Stimulated activated naive B cell treated with anti-CD40 and anti-IgM and Interleukin-4, amounts not matched to agents 10 μg/mL and 1 μg/mL and 100 μg/mL, for 72 hours (primary cell): ENCODE measurements at regions not wholly inside any gene's neighbourhood (a gene's known extent, or its start where the extent isn't known, plus 50 kb on each side); places are given as distances from the start of the nearest gene placed in this dataset.

Experiments used
- ATAC-seq, 2 donors: fragments of 150-1000 bp; cut with Tn5 transposase; replicated peaks; 2 replicates each; pipeline ENCODE4 v1.10.0; 2021; ENCODE audit warnings: moderate library complexity in 1 of 2
- DNase-seq: peaks from one replicate; pipeline ENCODE4 v3.0.0; 2021
- H3K27ac Mint-ChIP-seq: one replicate; pipeline ENCODE4 v1.8.0; 2022; ENCODE audit warnings: mild to moderate bottlenecking, mixed read lengths
- H3K27me3 Mint-ChIP-seq, 2 donors: one replicate each; pipeline ENCODE4 v1.8.0; 2022; ENCODE audit warnings: mixed read lengths in 2 of 2
- H3K36me3 Mint-ChIP-seq, 2 donors: one replicate each; pipeline ENCODE4 v1.8.0; 2022; ENCODE audit warnings: mixed read lengths in 2 of 2, mild to moderate bottlenecking in 1 of 2
- H3K4me1 Mint-ChIP-seq, 2 donors: one replicate each; pipeline ENCODE4 v1.8.0; 2022; ENCODE audit warnings: mixed read lengths in 2 of 2, mild to moderate bottlenecking in 1 of 2
- H3K4me3 Mint-ChIP-seq, 2 donors: one replicate each; pipeline ENCODE4 v1.8.0; 2022; ENCODE audit warnings: mild to moderate bottlenecking in 2 of 2, mixed read lengths in 2 of 2, moderate library complexity in 1 of 2
- H3K9me3 Mint-ChIP-seq, 2 donors: one replicate each; pipeline ENCODE4 v1.8.0; 2022; ENCODE audit warnings: mixed read lengths in 2 of 2, mild to moderate bottlenecking in 1 of 2

- H3K36me3 Mint-ChIP-seq: no peaks in the 10 kb centered on the region
- H3K27ac Mint-ChIP-seq: no peak overlapping the region
- peaks cover 4 to 6% of the 10 kb centered on the region in 2 donors for H3K27me3 Mint-ChIP-seq
- ATAC-seq (peak in 1 of 2 donors; percentile 48), DNase-seq (peak; percentile 1)
- no peak overlapping the region for H3K4me3 Mint-ChIP-seq
- H3K4me1 Mint-ChIP-seq: peaks cover 0 to 1% of the 10 kb centered on the region in 2 donors
- H3K9me3 Mint-ChIP-seq: no peaks in the 10 kb centered on the region
These were observed 181.6 kb upstream of the NEBL start for GRCh38 chr10:21078410-21079329.

DNA sequence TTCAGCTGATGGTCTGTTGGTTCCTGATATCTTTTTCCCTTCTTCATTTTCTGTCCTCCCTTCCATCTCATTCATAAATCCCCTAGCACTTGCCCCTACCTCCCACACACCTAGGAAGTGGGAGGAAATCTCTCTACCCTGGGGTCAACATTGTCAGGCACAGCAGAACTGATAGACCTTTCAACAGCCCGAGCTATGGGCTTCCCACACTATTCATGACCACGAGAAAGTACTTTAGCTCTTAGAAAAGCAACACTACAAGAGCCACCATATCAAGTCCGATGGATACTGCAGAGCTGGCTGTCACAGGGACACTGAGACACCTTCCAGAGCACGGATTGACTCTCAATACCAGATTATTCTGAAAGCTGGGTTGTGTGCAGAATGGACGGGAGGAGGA lies 180.6 kb upstream of the NEBL start:
- Mint-ChIP-seq H3K27me3 (peaks cover 4 to 6% of the 10 kb centered on the region in 2 donors), H3K27ac (no peak overlapping the region), H3K4me3 (no peak overlapping the region), H3K36me3 (no peaks in the 10 kb centered on the region), H3K4me1 (peaks cover 0 to 1% of the 10 kb centered on the region in 2 donors), H3K9me3 (no peaks in the 10 kb centered on the region)
- ATAC-seq (no peak), DNase-seq (no peak)

DNA sequence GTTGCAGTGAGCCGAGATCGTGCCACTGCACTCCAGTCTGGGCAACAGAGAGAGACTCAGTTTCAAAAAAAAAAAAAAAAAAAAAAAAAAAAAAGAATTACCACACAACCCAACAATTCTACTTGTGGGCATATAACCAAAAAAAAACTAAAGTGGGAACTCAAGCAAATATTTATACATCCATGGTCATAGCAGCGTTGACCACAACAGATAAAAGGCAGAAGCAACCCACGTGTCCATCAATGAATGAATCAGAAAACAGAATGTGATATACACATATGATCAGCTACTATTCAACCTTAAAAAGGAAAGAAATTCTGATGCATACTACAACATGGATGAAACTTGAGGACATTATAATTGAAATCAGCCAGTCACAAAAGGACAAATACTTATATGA lies 179.3 kb upstream of the NEBL start:
- Mint-ChIP-seq H3K9me3 (no peaks in the 10 kb centered on the region), H3K27ac (no peak overlapping the region), H3K36me3 (no peaks in the 10 kb centered on the region), H3K27me3 (peaks cover 6 to 8% of the 10 kb centered on the region in 2 donors), H3K4me1 (peaks cover 0 to 1% of the 10 kb centered on the region in 2 donors), H3K4me3 (no peak overlapping the region)
- DNase-seq: no peak
- no peak for ATAC-seq

DNA sequence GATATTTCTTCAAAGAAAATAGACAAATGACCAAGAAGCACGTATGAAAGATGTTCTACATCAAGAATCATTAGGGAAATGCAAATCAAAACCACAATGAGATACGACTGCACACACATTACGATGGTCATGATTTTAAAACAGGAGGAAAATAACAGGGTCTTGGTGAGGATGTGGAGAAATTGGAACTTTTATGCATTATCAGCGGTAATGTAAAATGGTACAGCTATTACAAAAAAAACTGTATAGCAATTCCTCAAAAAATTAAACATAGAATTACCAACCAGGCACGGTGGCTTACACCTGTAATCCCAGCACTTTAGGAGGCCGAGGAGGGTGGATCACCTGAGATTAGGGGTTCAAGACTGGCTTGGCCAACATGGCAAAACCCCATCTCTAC lies 178.8 kb upstream of the NEBL start:
- Mint-ChIP-seq H3K4me3 (no peak overlapping the region), H3K9me3 (no peaks in the 10 kb centered on the region), H3K27ac (no peak overlapping the region), H3K27me3 (peaks cover 6 to 8% of the 10 kb centered on the region in 2 donors), H3K36me3 (no peaks in the 10 kb centered on the region), H3K4me1 (peaks cover 0 to 1% of the 10 kb centered on the region in 2 donors)
- DNase-seq: no peak
- ATAC-seq: no peak

DNA sequence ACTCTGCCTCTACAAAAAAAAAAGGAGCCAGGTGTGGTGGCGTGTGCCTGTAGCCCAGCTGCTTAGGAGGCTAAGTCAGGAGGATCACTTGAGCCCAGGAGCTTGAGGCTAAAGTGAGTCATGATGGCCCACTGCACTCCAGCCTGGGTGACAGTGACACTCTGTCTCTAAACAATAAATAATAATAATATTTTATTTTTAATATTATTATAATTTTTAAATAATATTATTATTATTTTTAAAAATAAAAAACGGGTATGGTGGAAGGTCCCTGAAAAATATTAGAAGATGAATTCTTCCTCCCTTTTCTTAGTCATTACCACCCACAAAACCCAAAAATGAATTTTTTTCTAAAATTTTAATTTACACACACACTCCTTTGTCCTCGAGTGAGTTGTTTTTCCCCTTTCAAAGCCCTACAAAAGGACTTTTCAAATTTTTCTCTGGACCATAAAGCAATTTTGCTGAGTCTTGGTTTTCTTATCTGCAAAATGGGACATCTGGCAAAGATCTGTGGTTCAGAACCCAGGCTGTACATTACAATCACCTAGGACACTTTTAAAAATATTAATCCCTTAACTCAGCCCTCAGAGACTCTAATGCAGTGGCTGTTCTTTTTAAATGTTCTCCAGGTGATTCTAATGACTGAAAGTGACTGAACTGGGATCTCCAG lies 174.0 kb upstream of the NEBL start:
- Mint-ChIP-seq H3K4me3 (no peak overlapping the region), H3K27ac (no peak overlapping the region), H3K9me3 (no peaks in the 10 kb centered on the region), H3K27me3 (peaks cover 0 to 7% of the 10 kb centered on the region in 2 donors), H3K36me3 (no peaks in the 10 kb centered on the region), H3K4me1 (no peaks in the 10 kb centered on the region)
- ATAC-seq (no peak), DNase-seq (no peak)

DNA sequence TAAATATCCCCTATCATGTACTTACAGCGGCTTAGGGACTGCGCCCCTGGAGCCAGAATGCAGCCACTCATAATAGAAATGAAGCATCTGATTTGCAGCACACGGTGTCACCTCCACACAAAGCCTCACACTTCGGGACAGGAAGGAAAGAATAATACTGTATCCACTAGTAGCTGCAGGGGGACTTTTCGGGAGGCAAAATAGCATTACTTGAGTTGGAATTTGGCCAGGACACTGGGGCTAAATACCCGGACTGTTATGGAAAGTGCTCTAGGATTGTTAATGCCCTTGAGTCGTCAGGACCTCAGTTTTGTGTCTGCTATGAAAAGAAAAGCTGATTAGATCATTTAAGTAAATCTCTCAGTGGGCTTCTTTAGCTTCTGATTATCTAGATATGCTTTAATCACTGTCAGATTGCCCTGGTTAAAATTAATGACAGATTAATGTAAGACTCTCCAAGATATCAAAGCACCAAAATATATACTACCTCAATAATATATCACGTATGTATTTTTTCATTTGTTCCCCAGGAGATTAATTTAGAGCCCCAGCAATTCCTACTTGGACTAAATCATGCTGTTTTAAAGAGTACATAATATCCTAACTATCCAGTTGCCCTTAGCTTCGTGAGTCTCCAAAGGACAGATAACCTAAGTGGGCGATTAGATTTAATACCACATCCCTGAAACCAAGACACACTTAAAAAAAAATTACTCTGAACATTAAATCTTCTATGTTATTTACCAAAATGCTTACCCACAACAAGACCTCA lies 173.0 kb upstream of the NEBL start:
- no peak overlapping the region for H3K4me3 Mint-ChIP-seq

DNA sequence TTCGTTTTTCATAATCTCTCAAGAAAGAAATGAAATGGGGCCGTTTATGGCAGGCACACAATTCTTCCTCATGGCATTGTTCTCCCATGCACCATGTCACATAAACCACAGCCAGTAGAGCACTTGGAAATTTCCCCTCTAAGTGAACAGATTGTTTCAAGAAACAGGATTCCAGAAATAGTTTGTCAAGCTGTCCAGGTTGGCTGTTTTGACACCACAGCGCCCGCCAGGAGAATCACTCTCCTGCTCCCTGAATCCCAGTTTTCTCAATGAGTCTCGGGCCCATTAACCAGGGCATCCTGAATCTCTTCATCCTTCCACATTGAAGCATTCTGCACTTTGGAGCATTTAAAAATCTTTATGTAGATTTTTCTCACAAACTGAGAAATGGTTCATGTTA lies 172.2 kb upstream of the NEBL start:
- H3K4me1 Mint-ChIP-seq: no peaks in the 10 kb centered on the region
- ATAC-seq: no peak
- H3K4me3 Mint-ChIP-seq: no peak overlapping the region
- no peaks in the 10 kb centered on the region for H3K9me3 Mint-ChIP-seq
- no peaks in the 10 kb centered on the region for H3K36me3 Mint-ChIP-seq
- H3K27me3 Mint-ChIP-seq: peaks cover 5 to 7% of the 10 kb centered on the region in 2 donors
- DNase-seq: no peak
- no peak overlapping the region for H3K27ac Mint-ChIP-seq

More for the DNA sequence above, 173.0 kb upstream of the NEBL start:
- Mint-ChIP-seq H3K36me3 (no peaks in the 10 kb centered on the region), H3K9me3 (no peaks in the 10 kb centered on the region), H3K4me1 (no peaks in the 10 kb centered on the region), H3K27ac (no peak overlapping the region), H3K27me3 (peaks cover 2 to 7% of the 10 kb centered on the region in 2 donors)
- no peak for ATAC-seq
- DNase-seq: no peak

DNA sequence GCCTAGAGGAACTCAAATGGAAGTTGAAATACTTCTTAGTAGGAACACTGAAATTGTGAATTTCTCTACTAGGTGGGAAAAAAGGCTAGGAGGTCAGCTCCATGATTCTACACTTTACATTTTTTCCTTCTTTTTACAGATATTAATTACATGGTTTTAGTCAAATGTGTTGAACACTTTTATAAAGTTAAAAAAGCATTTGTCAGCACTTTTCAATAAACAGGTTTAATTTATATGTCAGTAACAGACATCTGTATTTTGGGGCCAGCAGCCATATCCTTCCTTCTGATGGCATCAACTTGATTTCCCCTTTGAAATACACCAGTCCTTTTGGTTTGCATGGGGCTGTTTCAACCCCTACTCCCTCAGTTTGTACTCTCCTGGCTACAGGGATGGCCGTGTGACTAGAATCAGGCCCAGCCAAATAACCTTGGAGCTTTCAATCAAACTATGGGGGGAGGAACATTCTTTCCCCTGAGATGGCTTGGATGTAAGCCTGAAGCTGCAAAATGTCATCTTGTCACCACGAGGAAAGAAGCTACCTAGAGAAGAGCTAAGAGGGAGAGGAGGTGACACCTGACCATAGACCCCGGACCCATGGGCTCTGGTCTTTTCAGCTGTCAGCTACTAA lies 171.0 kb upstream of the NEBL start:
- Mint-ChIP-seq H3K4me3 (no peak overlapping the region), H3K4me1 (no peaks in the 10 kb centered on the region), H3K27me3 (peaks cover 5 to 8% of the 10 kb centered on the region in 2 donors), H3K27ac (no peak overlapping the region), H3K9me3 (no peaks in the 10 kb centered on the region), H3K36me3 (no peaks in the 10 kb centered on the region)
- no peak for ATAC-seq
- DNase-seq: no peak

DNA sequence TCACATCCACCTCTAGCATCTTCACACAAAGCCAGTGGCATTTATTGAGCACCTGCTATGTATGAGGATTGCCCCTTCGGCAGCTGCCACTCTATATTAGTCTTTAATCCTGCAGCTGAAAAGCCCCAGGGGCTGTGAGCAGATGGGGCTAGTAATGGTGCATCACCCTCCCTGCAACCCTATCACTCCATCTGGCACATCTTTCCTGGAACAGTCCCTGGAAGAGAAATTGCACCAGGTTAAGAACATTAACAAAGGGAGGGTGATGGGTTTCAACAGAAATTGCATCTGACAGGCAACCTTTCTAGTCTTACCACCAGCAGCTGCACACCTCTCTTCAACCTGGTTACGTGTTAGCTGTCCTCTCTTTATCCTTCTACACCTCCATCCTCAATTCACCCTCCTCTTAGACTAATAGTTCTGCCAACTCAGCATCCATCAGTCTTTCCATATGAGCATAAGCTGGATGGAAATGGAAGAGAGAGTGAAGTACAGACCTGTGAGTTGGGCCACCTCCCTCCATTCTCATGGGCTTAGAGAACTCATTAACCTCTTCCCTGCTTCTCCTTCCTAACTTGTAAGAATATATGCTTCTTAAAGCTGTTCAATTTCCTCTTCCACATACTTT lies 168.6 kb upstream of the NEBL start:
- H3K4me3 Mint-ChIP-seq: no peak overlapping the region
- H3K9me3 Mint-ChIP-seq: peaks cover 0 to under 1% of the 10 kb centered on the region in 2 donors
- no peak overlapping the region for H3K27ac Mint-ChIP-seq
- no peaks in the 10 kb centered on the region for H3K4me1 Mint-ChIP-seq
- peaks cover 5 to 7% of the 10 kb centered on the region in 2 donors for H3K27me3 Mint-ChIP-seq
- DNase-seq (no peak), ATAC-seq (no peak)
- no peaks in the 10 kb centered on the region for H3K36me3 Mint-ChIP-seq

GRCh38 chr10:21061982-21062381 lies 164.9 kb upstream of the NEBL start:
- H3K4me3 Mint-ChIP-seq: no peak overlapping the region

GRCh38 chr10:21061184-21061583 lies 164.1 kb upstream of the NEBL start:
- Mint-ChIP-seq H3K9me3 (peaks cover 5 to 9% of the 10 kb centered on the region in 2 donors), H3K27ac (no peak overlapping the region), H3K36me3 (no peaks in the 10 kb centered on the region), H3K4me1 (no peaks in the 10 kb centered on the region), H3K27me3 (peaks cover 3 to 5% of the 10 kb centered on the region in 2 donors), H3K4me3 (no peak overlapping the region)
- ATAC-seq (no peak), DNase-seq (no peak)

More at GRCh38 chr10:21061982-21062381, 164.9 kb upstream of the NEBL start:
- DNase-seq (no peak), ATAC-seq (no peak)
- peaks cover 5 to 9% of the 10 kb centered on the region in 2 donors for H3K9me3 Mint-ChIP-seq
- H3K4me1 Mint-ChIP-seq: no peaks in the 10 kb centered on the region
- H3K27ac Mint-ChIP-seq: no peak overlapping the region
- H3K36me3 Mint-ChIP-seq: no peaks in the 10 kb centered on the region
- H3K27me3 Mint-ChIP-seq: peaks cover 3 to 5% of the 10 kb centered on the region in 2 donors

GRCh38 chr10:21060626-21061025 lies 163.5 kb upstream of the NEBL start:
- ATAC-seq (no peak), DNase-seq (no peak)
- H3K4me3 Mint-ChIP-seq: no peak overlapping the region
- H3K27ac Mint-ChIP-seq: no peak overlapping the region
- H3K27me3 Mint-ChIP-seq: peaks cover 3 to 5% of the 10 kb centered on the region in 2 donors
- H3K36me3 Mint-ChIP-seq: no peaks in the 10 kb centered on the region
- H3K9me3 Mint-ChIP-seq: peaks cover 5 to 9% of the 10 kb centered on the region in 2 donors
- no peaks in the 10 kb centered on the region for H3K4me1 Mint-ChIP-seq

DNA sequence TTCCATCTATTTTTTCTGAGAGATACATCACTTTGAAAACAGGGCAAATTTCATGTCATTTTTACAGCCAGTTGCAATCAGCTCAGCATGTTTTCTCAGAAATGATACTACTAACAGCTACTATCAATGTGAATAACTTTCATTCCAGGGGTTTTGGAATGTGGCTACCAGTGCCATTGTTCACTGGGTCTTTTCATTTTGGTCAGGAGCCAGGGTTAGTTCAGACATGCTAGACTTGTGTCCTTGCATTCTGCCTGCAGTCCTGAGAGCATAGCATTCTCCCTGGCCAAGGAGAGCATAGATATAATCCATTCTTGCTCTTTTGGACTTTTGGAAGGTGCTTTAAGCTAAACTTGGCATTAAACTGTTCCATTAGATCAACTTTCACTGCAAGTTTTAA lies 160.9 kb upstream of the NEBL start:
- ATAC-seq (no peak), DNase-seq (no peak)
- Mint-ChIP-seq H3K4me3 (no peak overlapping the region), H3K27me3 (peaks cover 0 to under 1% of the 10 kb centered on the region in 2 donors), H3K9me3 (peaks cover 5 to 9% of the 10 kb centered on the region in 2 donors), H3K4me1 (no peaks in the 10 kb centered on the region), H3K27ac (no peak overlapping the region), H3K36me3 (no peaks in the 10 kb centered on the region)
